ENCODE measurements at regions not wholly inside any gene's neighbourhood (a gene's known extent, or its start where the extent isn't known, plus 50 kb on each side); places are given as distances from the start of the nearest gene placed in this dataset.
"Not testable (repeated sequence)": the region's sequence is repeated elsewhere in the genome, so short reads cannot be mapped to it uniquely, and the experiment has no call there.

DNA sequence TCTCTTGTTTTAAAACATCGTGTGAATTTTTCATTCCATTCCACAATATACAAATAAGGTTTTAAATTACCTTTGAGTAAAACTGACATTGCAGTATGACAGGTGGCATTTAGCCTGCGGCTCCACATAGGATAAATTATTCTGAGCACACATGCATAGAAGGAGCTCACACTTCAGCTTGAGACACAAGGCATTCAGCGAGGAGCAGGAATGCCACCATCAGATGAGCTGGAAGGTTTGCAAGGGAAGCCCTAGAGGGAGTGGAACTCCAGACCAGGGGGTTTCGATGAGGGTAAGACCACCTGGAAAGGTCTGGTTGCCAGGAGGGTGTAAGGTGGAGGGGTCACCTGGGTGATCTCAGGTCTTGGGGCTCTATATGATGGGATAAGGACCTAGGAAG lies 259.0 kb upstream of the ADRA1B start:
- DNase-seq, result no peak

DNA sequence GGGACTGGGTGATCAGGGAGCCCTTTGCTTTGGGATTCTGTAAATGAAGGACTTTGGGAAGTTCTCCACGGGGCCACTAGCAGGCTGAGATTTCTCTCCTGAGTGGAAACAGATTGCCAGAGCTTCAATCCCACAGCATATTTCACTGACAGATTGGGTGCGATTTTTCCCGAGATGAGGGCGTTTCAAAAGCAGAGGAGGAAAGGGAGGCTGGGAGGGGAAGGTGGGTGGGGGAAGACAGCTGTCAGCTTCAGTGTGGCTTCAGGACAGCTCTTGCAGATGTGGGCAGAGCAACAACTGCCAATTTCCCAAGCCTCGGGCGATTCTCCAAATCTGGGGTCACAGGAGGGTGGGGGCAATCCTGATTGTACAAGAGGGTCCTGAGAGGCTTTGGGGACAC lies 258.5 kb upstream of the ADRA1B start:
- DNase-seq, result no peak

DNA sequence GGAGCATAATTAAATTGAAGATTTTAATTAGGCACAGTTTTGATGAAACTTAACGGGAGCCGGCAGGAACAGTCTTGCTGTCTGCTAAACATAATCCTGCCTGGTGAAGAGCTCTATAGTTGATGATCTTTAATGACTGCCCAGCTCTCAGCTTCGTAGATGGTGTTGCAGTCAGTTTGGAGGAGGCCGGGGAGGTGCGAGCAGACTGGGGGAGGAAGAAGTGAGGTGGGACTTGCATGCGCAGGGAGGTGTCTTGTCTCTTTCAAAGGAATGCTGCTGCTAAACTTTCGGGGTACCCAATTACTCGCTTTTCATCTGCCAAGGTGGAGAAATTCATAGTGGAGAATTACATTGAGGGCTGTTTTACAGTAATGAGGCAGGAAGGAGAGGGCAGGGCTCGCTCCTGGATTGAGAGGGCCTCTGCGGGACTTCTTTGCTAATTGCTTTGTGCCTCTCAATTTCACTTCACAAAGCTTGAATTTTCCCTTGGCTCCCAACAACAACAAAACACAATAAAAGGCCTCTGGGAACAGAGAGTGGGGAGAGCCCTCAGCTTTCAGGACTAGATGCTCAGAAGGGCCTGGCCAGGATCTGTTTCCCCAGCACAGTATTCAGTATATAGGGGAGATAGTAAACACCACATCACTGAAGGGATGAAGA lies 257.9 kb upstream of the ADRA1B start:
- no peak for DNase-seq

DNA sequence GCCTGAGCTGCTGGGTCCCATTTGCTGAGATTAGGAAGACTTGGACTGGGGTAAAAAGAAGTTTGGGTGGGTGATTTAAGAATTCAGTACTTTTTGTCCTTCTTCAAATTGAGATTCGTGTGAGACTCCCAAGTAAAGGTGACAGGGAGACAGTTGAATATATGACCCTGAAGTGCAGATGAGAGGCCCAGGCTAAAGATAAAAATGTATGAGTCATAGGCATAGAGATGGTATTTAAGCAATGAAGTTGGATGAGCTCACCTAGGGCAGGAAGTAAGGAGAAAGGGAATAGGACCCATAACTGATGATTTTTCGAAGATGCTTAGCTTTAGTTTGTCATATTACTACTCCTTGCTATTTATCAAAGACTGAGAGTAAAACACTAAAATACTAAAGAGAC lies 255.9 kb upstream of the ADRA1B start:
- no peak for DNase-seq

DNA sequence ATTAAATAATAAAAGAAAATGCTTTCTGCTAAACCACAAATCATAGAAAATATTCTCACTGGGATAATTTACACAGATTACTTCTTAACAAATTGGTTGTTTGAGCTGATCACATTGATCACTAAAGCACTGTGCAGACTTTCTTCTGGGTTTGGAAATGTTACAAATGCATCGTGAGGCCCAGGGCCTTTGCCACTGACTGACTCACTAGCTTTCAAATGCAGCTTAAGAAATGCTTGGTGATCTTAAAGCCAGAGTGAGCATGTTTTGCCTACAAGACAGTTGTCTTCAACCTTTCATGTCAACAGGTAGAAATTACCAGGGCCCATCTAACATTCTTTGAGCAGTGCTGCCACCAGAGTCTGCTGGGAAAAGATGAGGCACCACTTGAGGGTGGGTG lies 252.3 kb upstream of the ADRA1B start:
- DNase-seq, result no peak

DNA sequence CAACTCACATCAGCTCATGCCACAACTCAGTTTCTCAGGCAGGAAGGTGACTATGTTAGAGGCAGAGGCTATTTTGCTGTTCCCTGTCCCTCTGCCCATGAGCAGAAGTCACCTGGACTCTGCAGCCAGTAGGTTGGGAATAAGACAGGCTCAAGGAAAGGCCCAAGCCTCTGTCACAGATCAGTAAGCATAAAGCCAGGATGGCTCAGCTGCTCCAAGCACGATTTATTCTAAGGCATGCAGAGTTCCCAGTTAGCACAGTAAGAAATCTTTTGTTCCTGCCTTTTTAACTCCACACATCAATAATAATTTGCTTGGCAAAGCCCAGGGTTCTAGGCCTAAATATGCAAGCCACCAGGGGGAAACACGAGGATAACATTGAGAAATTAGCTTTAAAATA lies 249.0 kb upstream of the ADRA1B start:
- no peak for DNase-seq

DNA sequence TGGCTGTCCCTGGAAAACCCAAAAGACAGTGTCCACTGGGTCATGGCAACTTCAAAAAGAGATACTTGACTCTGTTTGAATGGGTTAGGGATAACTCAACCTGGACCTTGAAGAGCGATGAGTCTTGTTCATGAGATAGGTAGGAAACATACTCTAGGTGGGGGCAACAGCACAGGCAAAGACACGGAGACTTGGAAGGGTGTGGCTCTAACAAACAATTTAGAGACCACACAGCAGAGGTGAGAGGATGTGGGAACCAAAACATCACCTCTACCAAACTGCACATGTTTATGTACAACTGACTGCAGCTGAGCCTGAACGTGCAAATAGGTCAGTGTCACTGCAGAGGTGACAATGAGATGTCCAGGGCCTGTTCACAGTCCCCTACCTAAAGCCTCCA lies 247.7 kb upstream of the ADRA1B start:
- DNase-seq, result no peak

DNA sequence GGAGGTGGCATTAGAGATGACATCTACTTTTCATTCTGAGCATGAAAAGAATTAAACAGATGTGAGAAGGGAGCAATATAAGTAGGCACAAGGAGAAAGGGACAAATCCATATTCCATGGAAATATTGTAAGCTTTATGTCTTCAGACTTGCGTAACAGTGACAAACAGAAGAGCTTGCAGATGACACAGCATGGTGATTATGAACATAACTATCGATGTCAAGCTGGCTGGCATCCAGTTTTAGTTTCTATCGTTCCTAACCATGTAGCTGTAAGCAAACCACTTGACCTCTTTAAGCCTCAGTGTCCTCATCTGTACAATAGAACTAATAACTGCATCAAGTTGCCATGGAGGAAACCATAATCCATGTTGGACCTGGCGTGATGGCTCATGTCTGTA lies 246.7 kb upstream of the ADRA1B start:
- no peak for DNase-seq

DNA sequence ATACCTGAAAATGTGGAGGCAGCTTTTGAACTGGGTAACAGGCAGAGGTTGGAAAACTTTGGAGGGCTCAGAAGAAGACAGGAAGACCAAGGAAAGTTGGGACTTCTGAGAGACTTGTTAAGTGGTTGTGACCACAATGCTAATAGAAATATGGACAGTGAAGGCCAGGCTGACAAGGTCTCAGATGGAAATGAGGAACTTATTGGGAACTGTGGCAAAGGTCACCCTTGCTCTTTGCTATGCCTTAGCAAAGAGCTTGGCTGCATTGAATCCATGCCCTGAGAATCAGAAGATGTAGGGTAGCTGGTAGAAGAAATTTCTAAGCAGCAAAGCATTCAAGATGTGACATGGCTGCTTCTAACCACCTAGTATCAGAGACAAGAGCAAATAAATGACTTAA lies 244.4 kb upstream of the ADRA1B start:
- no peak for DNase-seq

DNA sequence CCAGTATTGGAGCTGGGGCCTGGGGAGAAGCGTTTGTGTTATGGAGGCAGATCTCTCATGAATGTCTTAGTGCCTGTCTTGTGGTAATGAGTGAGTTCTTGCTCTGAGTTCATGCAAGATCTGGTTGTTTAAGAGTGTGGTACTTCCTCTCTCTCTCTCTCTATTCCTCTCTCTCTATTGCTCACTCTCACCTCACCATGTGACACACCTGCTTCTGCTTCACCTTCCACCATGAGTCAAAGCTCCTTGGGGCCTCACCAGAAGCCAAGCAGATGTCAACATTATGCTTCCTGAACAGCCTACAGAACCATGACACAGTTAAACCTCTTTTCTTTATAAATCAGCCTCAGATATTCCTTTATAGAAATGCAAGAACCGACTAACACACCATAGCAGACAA lies 242.7 kb upstream of the ADRA1B start:
- DNase-seq, result no peak

DNA sequence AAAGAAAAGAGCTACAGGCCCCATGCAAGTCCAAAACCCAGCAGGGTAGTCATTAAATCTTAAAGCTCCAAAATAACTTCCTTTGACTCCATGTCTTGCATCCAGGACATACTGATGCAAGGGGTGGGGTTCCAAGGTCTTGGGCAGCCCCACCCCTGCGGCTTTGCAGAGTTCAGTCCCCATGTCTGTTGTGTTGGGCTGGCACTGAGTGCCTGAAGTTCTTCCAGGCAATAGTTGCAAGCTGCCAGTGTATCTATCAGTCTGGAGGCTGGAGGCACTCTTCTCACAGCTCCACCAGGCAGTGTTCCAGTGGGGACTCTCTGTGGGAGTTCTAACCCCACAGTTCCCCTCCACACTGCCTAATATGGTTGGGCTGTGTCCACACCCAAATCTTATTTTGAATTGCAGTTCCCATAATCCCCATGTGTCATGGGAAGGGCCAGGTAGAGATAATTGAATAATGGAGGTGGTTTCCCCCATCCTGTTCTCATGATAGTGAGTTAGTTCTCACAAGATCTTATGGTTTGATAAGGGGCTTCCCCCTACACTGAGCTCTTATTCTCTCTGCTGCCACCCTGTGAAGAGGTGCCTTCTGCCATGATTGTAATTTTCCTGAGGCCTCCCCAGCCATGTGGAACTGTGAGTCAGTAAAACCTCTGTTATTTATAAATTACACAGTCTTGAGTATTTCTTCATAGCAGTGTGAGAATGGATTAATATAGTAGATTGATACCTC lies 237.5 kb upstream of the ADRA1B start:
- no peak for DNase-seq

DNA sequence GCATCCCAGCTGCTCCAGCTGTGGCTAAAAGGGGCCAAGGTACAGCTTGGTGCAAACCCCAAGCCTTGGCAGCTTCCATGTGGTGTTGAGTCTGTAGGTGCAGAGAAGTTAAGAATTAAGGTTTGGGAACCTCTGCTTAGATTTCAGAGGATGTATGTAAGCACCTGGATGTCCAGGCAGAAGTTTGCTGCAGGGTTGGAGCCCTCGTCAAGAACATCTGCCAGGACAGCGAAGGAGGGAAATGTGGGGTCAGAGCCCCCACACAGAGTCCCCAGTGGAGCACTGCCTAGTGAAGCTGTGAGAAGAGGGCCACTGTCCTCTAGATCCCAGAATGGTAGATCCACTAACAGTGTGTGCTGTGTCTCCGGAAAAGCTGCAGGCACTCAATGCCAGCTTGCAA lies 236.2 kb upstream of the ADRA1B start:
- no peak for DNase-seq

DNA sequence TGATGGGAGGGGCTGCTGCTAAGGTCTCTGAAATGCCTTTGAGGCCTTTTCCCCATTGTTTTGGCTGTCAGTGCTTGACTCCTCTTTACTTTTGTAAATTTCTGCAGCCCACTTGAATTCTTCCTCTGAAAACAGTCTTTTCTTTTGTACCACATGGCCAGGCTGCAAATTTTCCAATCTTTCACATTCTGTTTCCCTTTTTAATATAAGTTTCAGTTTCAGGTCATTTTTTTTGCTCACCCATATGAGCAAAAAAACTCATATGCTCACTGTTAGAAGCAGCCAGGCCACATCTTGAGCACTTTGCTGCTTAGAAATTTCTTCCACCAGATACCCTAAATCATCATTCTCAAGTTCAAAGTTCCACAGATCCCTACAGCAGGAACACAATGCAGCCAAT lies 234.6 kb upstream of the ADRA1B start:
- DNase-seq, result no peak

DNA sequence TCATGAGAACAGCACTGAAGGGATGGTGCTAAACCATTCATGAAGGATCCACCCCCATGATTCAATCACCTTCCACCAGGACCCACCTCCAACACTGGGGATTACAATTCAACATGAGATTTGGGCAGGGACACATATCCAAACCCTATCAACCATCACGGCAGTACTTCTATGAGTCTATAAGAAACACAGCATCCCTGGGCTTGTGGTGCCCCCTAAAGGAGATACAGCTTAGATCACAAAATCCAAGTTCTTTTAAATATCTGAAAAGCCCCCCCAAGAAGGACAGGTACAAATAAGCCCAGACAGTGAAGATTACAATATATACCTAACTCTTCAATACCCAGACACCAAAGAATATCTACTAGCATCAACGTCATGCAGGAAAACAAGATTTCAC lies 233.7 kb upstream of the ADRA1B start:
- no peak for DNase-seq

DNA sequence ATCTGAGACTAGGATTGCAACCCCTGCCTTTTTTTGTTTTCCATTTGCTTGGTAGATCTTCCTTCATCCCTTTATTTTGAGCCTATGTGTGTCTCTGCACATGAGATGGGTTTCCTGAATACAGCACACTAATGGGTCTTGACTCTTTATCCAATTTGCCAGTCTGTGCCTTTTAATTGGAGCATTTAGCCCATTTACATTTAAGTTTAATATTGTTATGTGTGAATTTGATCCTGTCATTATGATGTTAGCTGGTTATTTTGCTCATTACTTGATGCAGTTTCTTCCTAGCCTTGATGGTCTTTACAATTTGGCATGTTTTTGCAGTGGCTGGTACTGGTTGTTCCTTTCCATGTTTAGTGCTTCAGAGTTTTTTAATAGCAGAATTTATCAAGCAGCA lies 228.4 kb upstream of the ADRA1B start:
- not testable (repeated sequence) for DNase-seq

DNA sequence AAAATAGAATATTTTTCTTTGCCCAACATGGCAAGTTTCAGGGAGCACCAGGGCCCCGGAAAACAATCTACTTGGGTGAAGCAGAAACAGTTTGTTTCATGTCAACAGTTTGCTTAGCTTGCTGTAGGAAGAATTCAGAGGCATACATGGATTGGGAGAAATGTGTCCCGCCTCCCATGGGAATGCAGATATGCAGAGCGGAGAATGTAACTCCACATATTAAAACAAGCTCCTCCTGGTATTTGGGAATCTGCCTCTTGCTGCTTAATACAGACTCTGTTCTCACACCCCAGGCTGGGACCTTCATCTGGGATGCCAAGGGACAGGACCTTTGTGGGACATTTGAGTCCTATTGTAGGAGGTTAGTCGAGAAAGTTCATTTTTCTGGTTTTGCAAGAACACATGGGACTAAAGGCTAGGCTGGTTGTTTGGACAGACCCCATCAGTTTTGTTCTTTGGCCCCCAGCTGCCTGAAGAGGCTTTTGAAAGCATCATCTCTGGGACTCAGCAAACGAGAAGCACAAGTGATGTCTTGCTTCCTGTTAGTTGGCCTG lies 220.5 kb upstream of the ADRA1B start:
- no peak for DNase-seq

DNA sequence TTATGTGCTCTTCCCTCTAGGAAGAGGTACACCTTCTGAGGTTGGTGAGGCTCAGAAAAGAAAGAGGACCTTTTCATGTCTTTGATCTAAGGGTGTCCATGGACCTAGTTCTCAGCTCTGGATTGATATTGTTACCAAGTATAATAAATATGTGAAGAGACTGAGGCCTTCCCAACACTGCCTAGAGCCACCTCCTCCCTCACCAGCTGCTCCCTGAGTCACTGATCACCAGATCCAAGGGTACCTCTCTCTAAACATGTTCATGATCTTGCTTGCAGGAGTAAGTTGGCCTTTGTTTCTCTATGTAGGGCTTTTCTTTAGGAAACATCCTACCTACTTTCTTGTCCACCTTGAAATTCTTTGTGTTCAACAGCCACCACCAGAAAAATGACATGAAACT lies 218.8 kb upstream of the ADRA1B start:
- DNase-seq, result no peak

DNA sequence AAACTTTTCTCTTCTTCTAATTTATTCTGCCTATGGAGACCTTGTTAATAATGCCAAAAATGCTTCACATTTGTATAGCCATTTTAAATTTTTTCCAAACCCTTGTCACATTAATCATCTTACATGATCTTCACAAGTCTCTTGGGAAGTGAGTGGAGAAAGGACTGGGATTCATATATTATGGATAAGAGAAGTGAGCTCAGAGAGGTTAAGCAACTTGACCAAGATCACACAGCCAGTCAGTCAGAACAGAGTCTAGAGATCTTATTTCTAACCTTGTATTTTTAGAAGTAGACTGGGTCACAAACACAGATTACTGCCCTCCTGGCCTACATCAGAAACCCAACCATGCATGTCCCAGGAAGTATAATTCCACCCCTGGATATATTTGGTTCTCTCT lies 218.0 kb upstream of the ADRA1B start:
- no peak for DNase-seq

DNA sequence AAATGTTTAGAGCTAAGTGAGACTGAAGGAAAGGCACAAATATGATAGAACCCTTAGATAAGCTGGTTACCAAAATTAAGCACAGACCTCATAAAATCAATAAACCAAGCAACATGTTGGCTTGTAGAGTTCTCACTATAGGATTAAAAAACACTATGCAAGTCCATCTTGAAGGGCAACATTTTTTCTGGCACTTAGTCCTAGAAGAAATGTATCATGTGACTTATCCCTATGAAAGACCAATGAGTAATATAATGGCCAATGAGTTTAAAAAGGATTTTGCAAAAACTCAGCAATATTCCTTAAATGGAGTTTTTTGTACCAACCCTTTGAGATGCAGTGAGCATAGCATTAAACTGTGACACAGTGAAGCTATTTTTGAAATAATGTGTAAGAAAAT lies 216.3 kb upstream of the ADRA1B start:
- no peak for DNase-seq

DNA sequence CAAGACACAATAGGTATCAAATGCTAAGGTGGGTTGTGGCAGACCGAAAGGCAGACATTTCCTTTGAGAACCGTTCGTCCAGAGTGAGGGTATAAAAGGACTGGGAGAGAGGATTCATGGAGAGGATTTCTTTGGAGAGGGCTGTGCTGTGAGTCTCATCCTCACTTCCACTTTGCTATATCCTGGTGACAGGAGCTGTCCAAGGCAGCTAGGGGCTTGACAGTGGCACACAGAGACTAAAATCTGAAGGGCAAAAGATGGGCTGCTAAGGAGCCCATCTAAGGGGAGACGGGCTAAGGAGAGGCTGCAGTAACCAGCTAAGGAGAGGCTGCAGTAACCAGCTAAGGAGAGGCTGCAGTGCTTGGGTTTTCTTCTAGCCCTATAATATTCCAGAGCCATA lies 214.0 kb upstream of the ADRA1B start:
- DNase-seq, result no peak

DNA sequence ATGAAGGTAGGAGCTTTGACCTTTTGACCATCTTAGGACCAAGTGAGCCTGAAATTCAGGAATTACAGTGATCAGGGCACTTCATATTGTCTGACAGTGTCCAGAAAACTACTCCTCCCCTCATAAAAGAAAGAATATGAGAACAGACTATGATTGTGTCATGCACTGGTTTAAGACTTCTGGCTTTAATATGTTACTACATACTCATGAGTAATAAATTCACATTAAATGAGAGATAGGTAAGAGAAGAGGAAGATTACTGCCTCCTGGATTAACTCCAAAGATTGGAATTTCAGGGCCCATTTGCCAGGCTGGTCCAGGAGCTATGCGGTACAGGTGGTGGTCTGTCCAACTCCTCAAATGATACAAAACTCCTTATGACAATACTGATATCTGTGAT lies 213.5 kb upstream of the ADRA1B start:
- no peak for DNase-seq

DNA sequence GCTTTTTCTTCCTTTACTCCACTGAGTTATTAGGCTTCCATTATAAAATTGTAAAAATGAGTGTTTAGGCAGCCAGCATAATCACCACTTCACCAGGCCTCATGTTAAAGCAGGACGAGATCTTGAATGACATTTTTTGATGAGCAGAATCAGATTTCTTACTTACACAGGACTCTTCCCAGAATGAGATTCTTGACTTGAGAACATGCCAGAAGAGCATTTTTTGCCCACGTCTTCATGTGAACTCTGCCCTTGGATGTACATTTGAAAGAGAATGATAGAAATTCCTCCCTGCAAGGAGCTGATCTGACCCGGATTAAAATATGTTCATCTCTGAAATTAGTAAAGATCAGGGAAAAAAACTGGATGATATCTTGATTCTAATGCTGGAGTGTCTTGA lies 212.1 kb upstream of the ADRA1B start:
- DNase-seq, result no peak

DNA sequence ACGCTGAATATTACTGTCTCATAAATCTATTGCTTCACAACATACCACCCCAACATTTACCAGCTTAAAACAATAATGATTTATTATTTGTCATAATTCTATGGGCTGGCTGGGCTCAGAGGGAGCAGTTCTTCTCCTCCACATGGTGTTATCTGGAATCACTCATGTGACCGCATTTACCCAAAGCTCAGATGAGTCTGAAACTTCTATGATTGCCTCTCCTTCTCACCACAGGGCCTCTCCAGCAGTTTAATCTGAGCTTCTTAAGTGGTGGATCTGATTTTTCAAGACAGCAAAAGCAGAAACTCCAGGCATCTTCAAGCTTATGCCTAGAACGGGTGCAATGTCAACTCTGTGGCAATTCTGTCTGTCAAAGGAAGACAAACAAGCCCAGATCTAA lies 210.3 kb upstream of the ADRA1B start:
- no peak for DNase-seq

DNA sequence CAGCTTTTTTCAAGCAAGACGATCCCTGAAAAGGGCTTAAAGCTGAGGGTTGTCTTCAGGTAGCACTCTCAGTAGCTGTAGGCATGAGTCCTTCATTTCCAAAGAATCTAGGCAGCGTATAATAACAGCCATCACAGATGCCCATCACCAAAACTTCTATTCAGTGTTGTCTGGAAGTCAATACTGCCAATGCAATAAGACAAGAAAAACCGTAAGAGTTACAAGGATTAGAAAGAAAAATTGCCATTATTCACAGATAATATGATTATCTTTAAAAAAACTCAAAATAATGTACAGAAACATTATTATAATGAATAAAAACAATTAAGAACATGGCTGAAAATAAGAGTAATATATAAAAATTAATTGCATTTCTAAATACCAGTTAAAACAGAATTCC lies 208.2 kb upstream of the ADRA1B start:
- no peak for DNase-seq

DNA sequence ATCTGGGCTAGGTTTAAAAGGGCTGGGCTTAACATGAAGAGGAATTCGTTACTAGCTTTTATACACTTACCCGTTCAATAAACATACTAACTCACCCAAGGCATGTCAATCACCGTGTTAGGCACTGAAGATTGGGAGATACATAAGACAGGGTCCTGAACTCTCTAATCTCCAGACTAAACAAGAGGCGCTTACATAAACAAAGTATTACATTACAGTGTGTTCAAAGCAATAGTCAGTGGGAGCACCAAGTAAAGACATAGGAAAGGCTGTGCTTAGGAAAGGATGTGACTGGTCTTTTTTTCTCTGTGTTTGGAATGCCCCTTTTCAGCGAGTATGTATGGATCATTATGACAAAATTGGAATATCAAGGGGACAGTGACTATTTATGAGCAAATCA lies 203.6 kb upstream of the ADRA1B start:
- no peak for DNase-seq

All from activated CD4-positive, alpha-beta T cell treated with anti-CD3 and anti-CD28 coated beads, Interleukin-2, amount 50 U/mL, for 16 hours (primary cell).